CD14-positive monocyte (primary cell): ENCODE measurements at regions not wholly inside any gene's neighbourhood (a gene's known extent, or its start where the extent isn't known, plus 50 kb on each side); places are given as distances from the start of the nearest gene placed in this dataset.

Experiments
- DNase-seq, 3 donors: peaks; one replicate each; pipeline ENCODE4 v3.0.0-alpha.2; 2011 to 2022
- H2AFZ ChIP-seq: 2 replicates; pipeline ENCODE4 v1.6.0; 2012; ENCODE audit warnings: mild to moderate bottlenecking, low read depth, low read length, inconsistent platforms; ENCODE audit not compliant: insufficient read depth, poor library complexity, severe bottlenecking
- H3K27ac ChIP-seq, 2 donors: 1 replicate in 1 of 2; 2 replicates in 1 of 2; pipeline ENCODE4 v1.5.1; 2012 to 2013; ENCODE audit warnings: low read length in 2 of 2, control low read depth in 1 of 2, inconsistent platforms in 1 of 2, low read depth in 1 of 2, mild to moderate bottlenecking in 1 of 2
- H3K27me3 ChIP-seq, 2 donors: one replicate each; pipeline versions ENCODE4 v1.6.0 to v1.6.1; 2011 to 2013; ENCODE audit warnings: low read length in 2 of 2; ENCODE audit not compliant: control insufficient read depth in 2 of 2, insufficient read depth in 2 of 2
- H3K36me3 ChIP-seq, 2 donors: replicated peaks in 1 of 2; 1 replicate in 1 of 2; 2 replicates in 1 of 2; pipeline versions ENCODE4 v1.5.1 to v1.6.1; 2012 to 2013; ENCODE audit warnings: low read length in 2 of 2, control low read depth in 1 of 2, inconsistent platforms in 1 of 2, mild to moderate bottlenecking in 1 of 2; ENCODE audit not compliant: insufficient read depth in 2 of 2, control insufficient read depth in 1 of 2
- H3K4me1 ChIP-seq, 2 donors: 1 replicate in 1 of 2; 2 replicates in 1 of 2; pipeline versions ENCODE4 v1.5.1 to v1.6.1; 2012 to 2013; ENCODE audit warnings: low read length in 2 of 2, control low read depth in 1 of 2, inconsistent platforms in 1 of 2, mild to moderate bottlenecking in 1 of 2, moderate library complexity in 1 of 2; ENCODE audit not compliant: insufficient read depth in 2 of 2, control insufficient read depth in 1 of 2
- H3K4me2 ChIP-seq: replicated peaks from 2 replicates; pipeline ENCODE3; 2012; ENCODE audit warnings: low read length, moderate library complexity, mild to moderate bottlenecking; ENCODE audit not compliant: poor library complexity, severe bottlenecking; ENCODE audit errors: extremely low read depth
- H3K4me3 ChIP-seq, 3 experiments: fragments of 200-600 bp in 1 of 3; sonication (generic) in 1 of 3; replicated peaks in 1 of 3; 1 replicate in 2 of 3; 2 replicates in 1 of 3; pipeline ENCODE4 v1.5.1; 2011 to 2013; ENCODE audit warnings: low read length in 3 of 3, mild to moderate bottlenecking in 3 of 3, control low read depth in 2 of 3, low read depth in 2 of 3, inconsistent platforms in 1 of 3, moderate library complexity in 1 of 3
- H3K79me2 ChIP-seq: 2 replicates; pipeline ENCODE4 v1.6.0; 2012; ENCODE audit warnings: mild to moderate bottlenecking, control low read depth, inconsistent platforms, low read length, moderate library complexity; ENCODE audit not compliant: insufficient read depth
- H3K9ac ChIP-seq: 2 replicates; pipeline ENCODE4 v1.6.0; 2017; ENCODE audit warnings: low read length, mild to moderate bottlenecking; ENCODE audit not compliant: insufficient read depth, poor library complexity, severe bottlenecking
- H3K9me3 ChIP-seq, 2 donors: replicated peaks in 1 of 2; 1 replicate in 1 of 2; 2 replicates in 1 of 2; pipeline versions ENCODE4 v1.5.1 to v1.6.1; 2012 to 2013; ENCODE audit warnings: low read length in 2 of 2, control low read depth in 1 of 2; ENCODE audit not compliant: control insufficient read depth in 1 of 2, insufficient read depth in 1 of 2
- H4K20me1 ChIP-seq: 2 replicates; pipeline ENCODE4 v1.6.0; 2012; ENCODE audit warnings: mild to moderate bottlenecking, low read length, control low read depth, moderate library complexity; ENCODE audit not compliant: insufficient read depth
- H3K27ac Mint-ChIP-seq, 7 donors: one replicate each; pipeline ENCODE4 v1.8.0; 2020; ENCODE audit warnings: mild to moderate bottlenecking in 7 of 7, mixed read lengths in 7 of 7, moderate library complexity in 6 of 7, inconsistent platforms in 2 of 7
- H3K27me3 Mint-ChIP-seq, 3 donors: one replicate each; pipeline ENCODE4 v1.8.0; 2021 to 2022; ENCODE audit warnings: low read depth in 3 of 3, mild to moderate bottlenecking in 3 of 3, mixed read lengths in 3 of 3, moderate library complexity in 3 of 3, inconsistent platforms in 1 of 3
- H3K36me3 Mint-ChIP-seq, 2 donors: one replicate each; pipeline ENCODE4 v1.8.0; 2020; ENCODE audit warnings: mixed read lengths in 2 of 2, inconsistent platforms in 1 of 2, mild to moderate bottlenecking in 1 of 2
- H3K4me1 Mint-ChIP-seq: one replicate; pipeline ENCODE4 v1.8.0; 2020; ENCODE audit warnings: mild to moderate bottlenecking, mixed read lengths
- H3K4me3 Mint-ChIP-seq, 2 donors: one replicate each; pipeline ENCODE4 v1.8.0; 2020; ENCODE audit warnings: mild to moderate bottlenecking in 2 of 2, mixed read lengths in 2 of 2, moderate library complexity in 1 of 2
- H3K9me3 Mint-ChIP-seq, 7 donors: one replicate each; pipeline ENCODE4 v1.8.0; 2020 to 2022; ENCODE audit warnings: mixed read lengths in 7 of 7, mild to moderate bottlenecking in 6 of 7, moderate library complexity in 6 of 7, inconsistent platforms in 2 of 7
- WGBS: methylation state at CpG from one replicate; pipeline ENCODE4 v1.1.5; 2013; ENCODE audit warnings: missing lambda C conversion rate; ENCODE audit not compliant: insufficient coverage; 5-methylcytosine and 5-hydroxymethylcytosine counted together
- intact Hi-C, 2 donors: fragments of 100-400 bp; cut with micrococcal nuclease; formaldehyde crosslinking; loops; one replicate each; pipeline versions ENCODE4 v1.15.0 to v1.15.1; 2023
- TF ChIP-seq, protein P1 (sequence below): fragments of 200-600 bp; IDR thresholded peaks from one replicate; pipeline ENCODE4 v1.8.0; 2022; ENCODE audit warnings: antibody characterized with exemption, mild to moderate bottlenecking

DNA sequence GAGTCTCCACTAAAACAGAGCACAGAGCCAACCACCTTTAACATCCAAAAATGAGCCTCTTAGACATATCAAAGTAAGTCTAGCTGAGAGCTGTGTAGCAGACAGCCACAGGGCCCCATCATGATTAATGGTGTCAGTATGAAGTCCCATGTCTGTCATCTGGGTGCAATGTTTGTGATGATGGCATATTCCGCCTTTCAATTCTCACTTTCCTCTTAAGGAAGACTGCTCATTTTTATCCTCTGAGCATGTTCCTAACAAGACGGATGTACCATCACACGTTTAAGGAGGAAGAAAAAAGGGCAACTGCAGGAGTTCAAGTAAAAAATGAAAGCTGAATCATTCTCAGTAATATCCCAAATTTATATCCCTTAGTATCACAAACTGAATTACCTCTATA lies 85.8 kb upstream of the KCNMB2 start:
- H3K9me3 Mint-ChIP-seq = peaks cover 0 to 4% (median 0%) of the 10 kb centered on the region in 7 donors
- no peaks in the 10 kb centered on the region for H3K4me1 Mint-ChIP-seq
- no peaks in the 10 kb centered on the region for H3K36me3 Mint-ChIP-seq
- Histone ChIP-seq H3K9ac (no peak overlapping the region), H3K9me3 (no peaks in the 10 kb centered on the region), H3K27me3 (no peaks in the 10 kb centered on the region), H3K4me2 (no peak overlapping the region), H2AFZ (no peak overlapping the region), H3K27ac (no peak overlapping the region), H4K20me1 (no peaks in the 10 kb centered on the region), H3K36me3 (no peaks in the 10 kb centered on the region), H3K4me3 (no peak overlapping the region), H3K4me1 (no peaks in the 10 kb centered on the region), H3K79me2 (no peaks in the 10 kb centered on the region)
- intact Hi-C loops = no loop called here
- no peaks in the 10 kb centered on the region for H3K27me3 Mint-ChIP-seq
- no peak overlapping the region for H3K27ac Mint-ChIP-seq
- TF ChIP-seq, protein P1, sequence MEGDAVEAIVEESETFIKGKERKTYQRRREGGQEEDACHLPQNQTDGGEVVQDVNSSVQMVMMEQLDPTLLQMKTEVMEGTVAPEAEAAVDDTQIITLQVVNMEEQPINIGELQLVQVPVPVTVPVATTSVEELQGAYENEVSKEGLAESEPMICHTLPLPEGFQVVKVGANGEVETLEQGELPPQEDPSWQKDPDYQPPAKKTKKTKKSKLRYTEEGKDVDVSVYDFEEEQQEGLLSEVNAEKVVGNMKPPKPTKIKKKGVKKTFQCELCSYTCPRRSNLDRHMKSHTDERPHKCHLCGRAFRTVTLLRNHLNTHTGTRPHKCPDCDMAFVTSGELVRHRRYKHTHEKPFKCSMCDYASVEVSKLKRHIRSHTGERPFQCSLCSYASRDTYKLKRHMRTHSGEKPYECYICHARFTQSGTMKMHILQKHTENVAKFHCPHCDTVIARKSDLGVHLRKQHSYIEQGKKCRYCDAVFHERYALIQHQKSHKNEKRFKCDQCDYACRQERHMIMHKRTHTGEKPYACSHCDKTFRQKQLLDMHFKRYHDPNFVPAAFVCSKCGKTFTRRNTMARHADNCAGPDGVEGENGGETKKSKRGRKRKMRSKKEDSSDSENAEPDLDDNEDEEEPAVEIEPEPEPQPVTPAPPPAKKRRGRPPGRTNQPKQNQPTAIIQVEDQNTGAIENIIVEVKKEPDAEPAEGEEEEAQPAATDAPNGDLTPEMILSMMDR = no peak
- DNase-seq = no peak
- no peak overlapping the region for H3K4me3 Mint-ChIP-seq
- WGBS = no CpG with 5 or more reads among the region's 3 CpGs

- Histone ChIP-seq H3K9ac (no peak overlapping the region), H3K36me3 (no peaks in the 10 kb centered on the region), H3K4me2 (no peak overlapping the region), H3K9me3 (no peaks in the 10 kb centered on the region), H4K20me1 (no peaks in the 10 kb centered on the region), H3K27me3 (no peaks in the 10 kb centered on the region), H3K27ac (no peak overlapping the region), H3K79me2 (no peaks in the 10 kb centered on the region), H2AFZ (no peak overlapping the region), H3K4me3 (no peak overlapping the region), H3K4me1 (no peaks in the 10 kb centered on the region)
- intact Hi-C loops = no loop called here
- no peak for DNase-seq
- no peaks in the 10 kb centered on the region for H3K27me3 Mint-ChIP-seq
- TF ChIP-seq, protein P1 = no peak
- H3K36me3 Mint-ChIP-seq = no peaks in the 10 kb centered on the region
- H3K9me3 Mint-ChIP-seq = peaks cover 0 to 4% (median 0%) of the 10 kb centered on the region in 7 donors
- no peak overlapping the region for H3K27ac Mint-ChIP-seq
- no peaks in the 10 kb centered on the region for H3K4me1 Mint-ChIP-seq
- no peak overlapping the region for H3K4me3 Mint-ChIP-seq
These were observed 84.4 kb upstream of the KCNMB2 start for GRCh38 chr3:178451799-178452198.
